ENCODE measurements at regions not wholly inside any gene's neighbourhood (a gene's known extent, or its start where the extent isn't known, plus 50 kb on each side); places are given as distances from the start of the nearest gene placed in this dataset.

DNA sequence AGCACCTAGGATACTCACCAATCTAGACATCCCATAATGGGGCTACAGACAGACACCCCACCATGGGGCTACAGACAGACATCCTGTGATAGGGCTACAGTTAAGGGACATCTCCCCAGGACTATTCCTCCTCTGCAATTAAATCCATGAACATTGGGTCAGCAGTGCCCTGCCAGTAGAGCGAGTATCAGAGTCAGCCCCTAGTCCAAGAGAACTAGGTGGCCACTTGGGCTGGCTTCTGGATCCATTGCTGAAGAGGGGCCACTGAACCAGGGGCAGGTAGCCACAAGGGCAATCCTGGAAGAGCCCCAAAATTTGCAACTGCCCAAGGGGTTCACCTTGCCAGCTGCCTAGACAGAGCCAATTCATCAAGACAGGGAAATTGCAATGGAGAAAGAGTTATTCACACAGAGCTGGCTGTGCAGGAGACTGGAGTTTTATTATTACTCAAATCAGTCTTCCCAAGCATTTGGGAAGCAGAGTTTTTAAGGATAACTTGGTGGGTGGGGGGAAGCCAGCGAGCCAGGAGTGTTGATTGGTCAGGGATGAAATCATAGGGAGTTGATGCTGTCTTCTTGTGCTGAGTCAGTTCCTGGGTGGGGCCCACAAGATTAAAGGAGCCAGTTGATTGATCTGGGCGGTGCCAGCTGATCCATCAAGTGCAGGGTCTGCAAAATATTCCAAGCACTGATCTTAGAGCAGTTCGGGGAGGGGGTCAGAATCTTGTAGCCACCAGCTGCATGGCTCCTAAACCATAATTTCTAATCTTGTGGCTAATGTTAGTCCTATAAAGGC is 170.2 kb upstream of the SMAD3 start:
- TF ChIP-seq, protein P1, sequence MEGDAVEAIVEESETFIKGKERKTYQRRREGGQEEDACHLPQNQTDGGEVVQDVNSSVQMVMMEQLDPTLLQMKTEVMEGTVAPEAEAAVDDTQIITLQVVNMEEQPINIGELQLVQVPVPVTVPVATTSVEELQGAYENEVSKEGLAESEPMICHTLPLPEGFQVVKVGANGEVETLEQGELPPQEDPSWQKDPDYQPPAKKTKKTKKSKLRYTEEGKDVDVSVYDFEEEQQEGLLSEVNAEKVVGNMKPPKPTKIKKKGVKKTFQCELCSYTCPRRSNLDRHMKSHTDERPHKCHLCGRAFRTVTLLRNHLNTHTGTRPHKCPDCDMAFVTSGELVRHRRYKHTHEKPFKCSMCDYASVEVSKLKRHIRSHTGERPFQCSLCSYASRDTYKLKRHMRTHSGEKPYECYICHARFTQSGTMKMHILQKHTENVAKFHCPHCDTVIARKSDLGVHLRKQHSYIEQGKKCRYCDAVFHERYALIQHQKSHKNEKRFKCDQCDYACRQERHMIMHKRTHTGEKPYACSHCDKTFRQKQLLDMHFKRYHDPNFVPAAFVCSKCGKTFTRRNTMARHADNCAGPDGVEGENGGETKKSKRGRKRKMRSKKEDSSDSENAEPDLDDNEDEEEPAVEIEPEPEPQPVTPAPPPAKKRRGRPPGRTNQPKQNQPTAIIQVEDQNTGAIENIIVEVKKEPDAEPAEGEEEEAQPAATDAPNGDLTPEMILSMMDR (IDR thresholded peaks at IDR 0.05; ENCODE audit: borderline replicate concordance, insufficient read depth, low read depth, low read length) = no peak
- no peak overlapping the region for H3K4me3 ChIP-seq (ENCODE audit: low read depth, low read length)

DNA sequence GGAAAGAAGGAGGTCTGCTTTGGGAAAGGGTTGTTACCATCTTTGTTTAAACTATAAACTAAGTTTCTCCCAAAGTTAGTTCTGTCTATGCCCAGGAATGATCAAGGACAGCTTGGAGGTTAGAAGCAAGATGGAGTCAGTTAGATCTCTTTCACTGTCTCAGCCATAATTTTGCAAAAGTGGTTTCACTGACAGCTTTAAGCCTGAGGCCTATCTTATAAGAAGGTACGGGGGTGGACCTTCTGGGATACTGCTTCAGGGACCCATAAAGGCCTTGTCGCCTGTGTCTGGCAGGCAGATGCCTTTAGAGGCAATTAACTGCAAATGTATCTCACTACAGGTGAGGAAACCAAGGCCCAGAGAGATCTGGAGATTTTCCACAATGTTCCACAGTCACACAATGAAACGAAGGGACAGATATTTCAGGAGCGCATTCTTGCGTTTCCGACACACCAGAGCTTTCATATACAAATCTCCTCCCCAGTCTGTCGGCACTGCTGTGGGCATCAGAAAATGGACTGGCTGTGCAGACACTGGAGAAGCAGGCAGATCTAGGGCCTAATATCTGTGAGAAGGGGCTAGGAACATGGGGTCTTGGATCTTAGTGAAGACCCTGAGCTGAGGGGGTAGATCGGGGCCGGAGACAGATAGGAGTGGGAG is 169.5 kb upstream of the SMAD3 start:
- TF ChIP-seq, protein P1 (IDR thresholded peaks at IDR 0.05; ENCODE audit: borderline replicate concordance, insufficient read depth, low read depth, low read length) = no peak
- H3K4me3 ChIP-seq (ENCODE audit: low read depth, low read length) = no peak overlapping the region

DNA sequence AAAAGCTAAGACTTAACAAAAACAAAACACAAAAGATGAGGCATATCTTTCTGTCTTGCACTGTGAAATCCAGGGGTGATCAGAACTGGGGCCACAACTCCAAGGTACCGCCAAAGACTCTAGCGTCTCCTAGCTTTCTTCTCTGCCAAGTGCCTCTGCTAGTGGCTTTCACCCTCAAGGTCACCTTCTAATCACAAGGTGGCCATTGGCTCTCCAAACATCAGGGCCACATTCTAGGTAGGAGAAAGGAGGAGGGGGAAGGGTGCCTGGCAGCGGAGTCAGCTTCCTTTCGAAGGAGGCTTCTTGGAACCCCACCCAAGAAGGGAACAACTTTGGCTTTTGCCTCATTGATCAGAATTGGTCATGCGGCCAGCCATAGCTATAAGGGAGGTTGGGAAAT is 168.8 kb upstream of the SMAD3 start:
- TF ChIP-seq, protein P1 (IDR thresholded peaks at IDR 0.05; ENCODE audit: borderline replicate concordance, insufficient read depth, low read depth, low read length) = no peak

DNA sequence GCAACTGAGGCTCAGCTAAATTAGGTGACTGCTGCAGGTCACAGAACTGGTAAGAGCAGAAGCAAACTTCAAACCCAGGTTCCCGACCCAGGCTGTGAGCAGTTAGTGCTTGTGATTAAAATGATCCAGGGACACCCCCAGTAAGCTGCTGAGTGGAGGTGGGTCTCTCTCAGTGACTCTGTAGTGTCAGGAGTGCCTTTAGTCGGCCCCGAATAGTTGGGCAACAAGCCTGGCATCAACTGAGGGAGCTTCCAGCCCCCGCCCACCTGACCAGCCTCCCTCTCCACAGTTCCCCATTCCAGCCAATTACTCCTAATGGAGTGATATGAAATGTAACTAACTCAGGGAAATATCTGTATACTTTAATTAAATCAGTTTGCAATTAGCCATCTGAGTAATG is 168.0 kb upstream of the SMAD3 start:
- no peak overlapping the region for H3K4me3 ChIP-seq (ENCODE audit: low read depth, low read length)
- TF ChIP-seq, protein P1 (IDR thresholded peaks at IDR 0.05; ENCODE audit: borderline replicate concordance, insufficient read depth, low read depth, low read length) = no peak

More for the DNA sequence above, 168.8 kb upstream of the SMAD3 start:
- H3K4me3 ChIP-seq (ENCODE audit: low read depth, low read length) = no peak overlapping the region

DNA sequence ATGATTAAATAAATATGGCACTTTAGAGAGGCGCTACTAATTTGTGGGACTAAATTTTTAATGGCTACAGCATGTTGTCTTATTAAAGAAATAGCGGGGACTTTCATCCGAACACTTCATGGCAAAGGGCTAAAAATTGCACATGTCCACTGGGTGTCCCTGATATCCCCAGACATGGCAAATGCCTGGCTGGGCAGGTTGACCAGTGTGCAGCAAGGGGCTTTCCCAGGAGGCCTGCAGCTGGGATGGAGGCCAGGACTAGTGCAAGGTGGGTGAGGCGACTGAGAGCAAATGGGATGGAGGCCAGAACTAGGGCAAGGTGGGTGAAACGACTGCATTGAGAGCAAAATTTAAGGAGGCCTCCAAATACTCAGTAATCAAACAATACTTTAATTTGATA is 167.4 kb upstream of the SMAD3 start:
- TF ChIP-seq, protein P1 (IDR thresholded peaks at IDR 0.05; ENCODE audit: borderline replicate concordance, insufficient read depth, low read depth, low read length) = no peak
- no peak overlapping the region for H3K4me3 ChIP-seq (ENCODE audit: low read depth, low read length)

DNA sequence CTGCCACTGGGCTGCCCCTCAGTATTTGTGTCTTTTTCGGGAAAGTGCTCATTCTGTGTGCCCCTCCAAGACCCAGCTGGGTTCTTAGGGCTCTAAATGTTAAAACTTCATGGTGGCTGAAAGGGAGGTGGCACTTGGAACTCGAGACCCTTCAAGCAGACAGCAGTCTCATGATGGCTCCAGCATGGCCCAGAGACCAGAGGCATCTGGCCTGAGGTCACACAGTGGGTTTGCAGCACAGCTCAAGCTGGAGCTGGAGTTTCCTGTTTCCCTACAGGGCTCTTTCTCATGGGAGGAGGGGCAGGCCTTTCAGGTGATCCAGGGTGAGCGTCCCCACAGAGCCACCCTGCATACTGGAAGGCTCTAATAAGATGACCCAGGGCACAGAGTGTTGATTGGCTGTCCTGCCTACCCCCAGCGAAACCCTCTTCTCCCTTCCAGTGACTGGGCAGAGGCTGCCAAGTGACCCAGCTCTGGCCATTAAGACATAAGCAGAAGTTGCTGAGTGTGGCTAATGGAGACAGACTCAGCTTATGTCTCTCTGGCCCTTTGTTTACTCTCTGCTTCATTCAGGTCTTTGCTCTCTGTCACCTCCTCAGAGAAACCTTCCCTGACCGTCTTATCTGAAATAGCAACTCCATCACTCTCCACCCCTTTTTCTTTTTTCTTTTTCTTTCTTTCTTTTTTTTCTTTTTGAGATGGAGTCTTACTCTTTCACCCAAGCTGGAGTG is 166.6 kb upstream of the SMAD3 start:
- H3K4me3 ChIP-seq (ENCODE audit: low read depth, low read length) = no peak overlapping the region
- TF ChIP-seq, protein P1 (IDR thresholded peaks at IDR 0.05; ENCODE audit: borderline replicate concordance, insufficient read depth, low read depth, low read length) = no peak

All from GM12875 (cell line).